ENCODE measurements at regions not wholly inside any gene's neighbourhood (a gene's known extent, or its start where the extent isn't known, plus 50 kb on each side); places are given as distances from the start of the nearest gene placed in this dataset.

GRCh38 chr18:53946594-53946993 is 277.9 kb downstream of the MBD2 start:
- TF ChIP-seq CTCF (conservative IDR thresholded peaks at IDR 0.05; ENCODE audit: low read depth, low read length), result no peak
- no peak for TF ChIP-seq POLR2A (IDR thresholded peaks at IDR 0.05; ENCODE audit: low read depth, low read length)
- TF ChIP-seq RCOR1 (IDR thresholded peaks at IDR 0.05; ENCODE audit: insufficient replicate concordance, low read length), result no peak
- no peak for TF ChIP-seq MAZ (IDR thresholded peaks at IDR 0.05; ENCODE audit: borderline replicate concordance, low read depth, low read length)
- no peak for TF ChIP-seq RAD21 (IDR thresholded peaks at IDR 0.05; ENCODE audit: low read length)
- no peak for TF ChIP-seq SMC3 (IDR thresholded peaks at IDR 0.05; ENCODE audit: low read depth, low read length)
- no peak for TF ChIP-seq ELK1 (IDR thresholded peaks at IDR 0.05; ENCODE audit: borderline replicate concordance, low read depth, low read length)
- TF ChIP-seq FOS (IDR thresholded peaks at IDR 0.05; ENCODE audit: low read depth, low read length), result no peak
- no peak for TF ChIP-seq MXI1 (IDR thresholded peaks at IDR 0.05; ENCODE audit: borderline replicate concordance, low read depth, low read length)
- no peak for TF ChIP-seq RFX5 (IDR thresholded peaks at IDR 0.05; ENCODE audit: low read depth, low read length)
- TF ChIP-seq CEBPB (IDR thresholded peaks at IDR 0.05; ENCODE audit: low read depth, low read length), result no peak
- TF ChIP-seq NFE2L2 (IDR thresholded peaks at IDR 0.05; ENCODE audit: low read depth, low read length), result no peak
- TF ChIP-seq MAFK (IDR thresholded peaks at IDR 0.05; ENCODE audit: low read depth, low read length), result no peak
- no peak for TF ChIP-seq BHLHE40 (IDR thresholded peaks at IDR 0.05; ENCODE audit: low read depth, low read length)

Data from IMR-90 (cell line).